CD4-positive, alpha-beta T cell treated with Interferon alpha-2 for 1 hour (primary cell): ENCODE measurements at regions not wholly inside any gene's neighbourhood (a gene's known extent, or its start where the extent isn't known, plus 50 kb on each side); places are given as distances from the start of the nearest gene placed in this dataset.
"Not testable (repeated sequence)": the region's sequence is repeated elsewhere in the genome, so short reads cannot be mapped to it uniquely, and the experiment has no call there.

ENCODE experiments used
- DNase-seq, 2 donors: peaks; one replicate each; pipeline ENCODE4 v3.0.0-alpha.2; 2020 to 2022

GRCh38 chrX:25442499-25442898, 426.7 kb upstream of the ARX start:
- DNase-seq, result no peak

- DNase-seq, result no peak
Observed at GRCh38 chrX:25433307-25433706, 417.5 kb upstream of the ARX start.

GRCh38 chrX:25432396-25432795, 416.6 kb upstream of the ARX start:
- DNase-seq, result no peak

GRCh38 chrX:25427873-25428555, 412.2 kb upstream of the ARX start:
- DNase-seq, result no peak

GRCh38 chrX:25404163-25404562, 388.4 kb upstream of the ARX start:
- DNase-seq, result not testable (repeated sequence)

- no peak for DNase-seq
Observed at GRCh38 chrX:25389266-25389665, 373.5 kb upstream of the ARX start.

- no peak for DNase-seq
Observed at GRCh38 chrX:25383196-25383595, 367.4 kb upstream of the ARX start.

GRCh38 chrX:25356456-25356855, 340.7 kb upstream of the ARX start:
- no peak for DNase-seq

GRCh38 chrX:25344161-25344936, 328.6 kb upstream of the ARX start:
- no peak for DNase-seq

GRCh38 chrX:25343060-25343459, 327.3 kb upstream of the ARX start:
- no peak for DNase-seq

- no peak for DNase-seq
Observed at GRCh38 chrX:25337841-25338240, 322.1 kb upstream of the ARX start.

- DNase-seq, result no peak
Observed at GRCh38 chrX:25300994-25301393, 285.2 kb upstream of the ARX start.

GRCh38 chrX:25296850-25297249, 281.1 kb upstream of the ARX start:
- no peak for DNase-seq

- no peak for DNase-seq
Observed at GRCh38 chrX:25295466-25295865, 279.7 kb upstream of the ARX start.

- no peak for DNase-seq
Observed at GRCh38 chrX:25290132-25290531, 274.4 kb upstream of the ARX start.

- no peak for DNase-seq
Observed at GRCh38 chrX:25288676-25289075, 272.9 kb upstream of the ARX start.

- no peak for DNase-seq
Observed at GRCh38 chrX:25287521-25287920, 271.8 kb upstream of the ARX start.

- DNase-seq, result no peak
Observed at GRCh38 chrX:25285598-25285997, 269.8 kb upstream of the ARX start.

GRCh38 chrX:25279510-25279909, 263.7 kb upstream of the ARX start:
- no peak for DNase-seq

- no peak for DNase-seq
Observed at GRCh38 chrX:25278341-25278740, 262.6 kb upstream of the ARX start.

- no peak for DNase-seq
Observed at GRCh38 chrX:25277574-25277973, 261.8 kb upstream of the ARX start.

- DNase-seq, result no peak
Observed at GRCh38 chrX:25275159-25275558, 259.4 kb upstream of the ARX start.

GRCh38 chrX:25241461-25241860, 225.7 kb upstream of the ARX start:
- no peak for DNase-seq

- DNase-seq, result no peak
Observed at GRCh38 chrX:25226151-25226550, 210.4 kb upstream of the ARX start.

GRCh38 chrX:25219480-25219879, 203.7 kb upstream of the ARX start:
- DNase-seq, result no peak
